Body of pancreas (tissue), 4 donors: ENCODE measurements at regions not wholly inside any gene's neighbourhood (a gene's known extent, or its start where the extent isn't known, plus 50 kb on each side); places are given as distances from the start of the nearest gene placed in this dataset.

ENCODE experiments used
- ATAC-seq: fragments of 150-250 bp; one replicate; pipeline ENCODE4 v1.9.1; 2016
- DNase-seq, 4 donors: peaks; one replicate each; pipeline ENCODE4 v3.0.0-alpha.2; 2019
- H3K27ac ChIP-seq, 4 donors: fragments of 200-600 bp; sonication (generic); 1 replicate in 3 of 4; 2 replicates in 1 of 4; pipeline versions ENCODE4 v1.5.1 to v1.6.1; 2016 to 2019; ENCODE audit warnings: mild to moderate bottlenecking in 1 of 4, mixed read lengths in 1 of 4, moderate library complexity in 1 of 4
- H3K27me3 ChIP-seq, 2 donors: fragments of 200-600 bp; sonication (generic); one replicate each; pipeline ENCODE4 v1.6.0; 2016; ENCODE audit warnings: mild to moderate bottlenecking in 1 of 2
- H3K36me3 ChIP-seq, 2 donors: fragments of 200-600 bp; sonication (generic); replicated peaks in 1 of 2; 2 replicates each; pipeline ENCODE4 v1.5.1; 2016; ENCODE audit warnings: low read depth in 2 of 2; ENCODE audit not compliant: insufficient read depth in 1 of 2
- H3K4me1 ChIP-seq: fragments of 200-600 bp; sonication (generic); one replicate; pipeline ENCODE4 v1.6.0; 2016
- H3K4me3 ChIP-seq, 2 donors: fragments of 200-600 bp; sonication (generic); 1 replicate in 1 of 2; 2 replicates in 1 of 2; pipeline ENCODE4 v1.5.1; 2016 to 2019
- H3K9me3 ChIP-seq, 3 donors: fragments of 200-600 bp; sonication (generic); 1 replicate in 2 of 3; 2 replicates in 1 of 3; pipeline ENCODE4 v1.5.1; 2016
- POLR2A ChIP-seq, 3 donors: fragments of 450-650 bp; IDR thresholded peaks; one replicate each; pipeline ENCODE4 v1.6.1; 2016; ENCODE audit warnings: antibody characterized with exemption in 3 of 3, mild to moderate bottlenecking in 2 of 3
- WGBS, 2 donors: methylation state at CpG; one replicate each; pipeline ENCODE4 v1.1.5; 2017; 5-methylcytosine and 5-hydroxymethylcytosine counted together
- intact Hi-C: fragments of 100-400 bp; cut with DNase I; formaldehyde crosslinking; loops from one replicate; pipeline ENCODE4 v1.15.1; 2023
- TF ChIP-seq, protein P1 (sequence below), 7 experiments: fragments of 450-650 bp in 4 of 7; fragments of 200-600 bp in 3 of 7; sonication (generic) in 3 of 7; IDR thresholded peaks; one replicate each; pipeline ENCODE4 v1.5.1; 2016 to 2019; ENCODE audit warnings: antibody characterized with exemption in 7 of 7

DNA sequence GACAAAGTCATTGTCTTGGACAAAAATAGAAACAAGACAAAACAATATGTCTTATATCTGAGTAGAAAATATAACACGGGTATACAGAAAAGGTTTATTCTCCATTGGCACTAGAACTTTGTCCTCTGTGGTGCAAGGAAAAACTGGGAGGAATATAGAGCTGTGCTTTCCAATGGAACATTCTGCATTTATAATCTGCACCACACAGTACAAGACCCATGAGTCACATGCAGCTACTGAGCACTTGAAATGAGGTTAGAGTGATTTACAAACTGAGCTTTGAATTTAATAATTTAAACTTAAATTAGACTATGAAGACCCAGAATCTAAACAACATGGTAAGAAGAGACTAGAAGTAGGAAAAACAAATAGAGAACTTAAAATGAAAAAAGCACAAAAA lies 86.1 kb downstream of the RAP2A start:
- no peaks in the 10 kb centered on the region for H3K36me3 ChIP-seq
- H3K27ac ChIP-seq, result no peak overlapping the region
- DNase-seq (no peak), ATAC-seq (no peak)
- H3K27me3 ChIP-seq, result no peaks in the 10 kb centered on the region
- WGBS, 2 donors, result 56 to 76% methylated on average over 1 of the region's 1 CpG
- TF ChIP-seq, protein P1, sequence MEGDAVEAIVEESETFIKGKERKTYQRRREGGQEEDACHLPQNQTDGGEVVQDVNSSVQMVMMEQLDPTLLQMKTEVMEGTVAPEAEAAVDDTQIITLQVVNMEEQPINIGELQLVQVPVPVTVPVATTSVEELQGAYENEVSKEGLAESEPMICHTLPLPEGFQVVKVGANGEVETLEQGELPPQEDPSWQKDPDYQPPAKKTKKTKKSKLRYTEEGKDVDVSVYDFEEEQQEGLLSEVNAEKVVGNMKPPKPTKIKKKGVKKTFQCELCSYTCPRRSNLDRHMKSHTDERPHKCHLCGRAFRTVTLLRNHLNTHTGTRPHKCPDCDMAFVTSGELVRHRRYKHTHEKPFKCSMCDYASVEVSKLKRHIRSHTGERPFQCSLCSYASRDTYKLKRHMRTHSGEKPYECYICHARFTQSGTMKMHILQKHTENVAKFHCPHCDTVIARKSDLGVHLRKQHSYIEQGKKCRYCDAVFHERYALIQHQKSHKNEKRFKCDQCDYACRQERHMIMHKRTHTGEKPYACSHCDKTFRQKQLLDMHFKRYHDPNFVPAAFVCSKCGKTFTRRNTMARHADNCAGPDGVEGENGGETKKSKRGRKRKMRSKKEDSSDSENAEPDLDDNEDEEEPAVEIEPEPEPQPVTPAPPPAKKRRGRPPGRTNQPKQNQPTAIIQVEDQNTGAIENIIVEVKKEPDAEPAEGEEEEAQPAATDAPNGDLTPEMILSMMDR (IDR thresholded peaks at IDR 0.05), result no peak
- intact Hi-C loops, result no loop called here
- H3K4me1 ChIP-seq, result no peaks in the 10 kb centered on the region
- H3K9me3 ChIP-seq, result no peaks in the 10 kb centered on the region
- H3K4me3 ChIP-seq, result no peak overlapping the region

DNA sequence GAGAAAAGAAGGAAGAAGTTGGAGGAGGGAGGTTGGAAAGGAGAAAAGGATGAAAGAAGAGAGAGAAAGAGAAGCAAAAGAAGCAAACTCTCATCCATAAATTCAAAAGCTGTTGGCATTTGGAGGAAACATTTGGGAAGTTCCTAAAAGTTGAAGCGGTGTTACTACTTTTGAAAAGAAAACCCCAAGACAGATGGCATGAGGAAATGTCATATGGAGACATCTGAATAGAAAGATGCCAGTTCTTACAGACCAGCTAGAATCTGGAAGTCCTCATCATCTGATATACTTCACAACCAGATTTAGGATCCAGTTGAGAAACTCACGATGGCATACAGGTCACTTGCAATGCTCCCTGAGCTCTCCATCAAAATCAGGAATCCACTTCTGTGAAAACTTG lies 86.9 kb downstream of the RAP2A start:
- H3K27ac ChIP-seq, result no peak overlapping the region
- WGBS, 2 donors, result 67 to 85% methylated on average over 2 of the region's 2 CpGs
- DNase-seq (no peak), ATAC-seq (no peak)
- H3K36me3 ChIP-seq, result no peaks in the 10 kb centered on the region
- TF ChIP-seq POLR2A (IDR thresholded peaks at IDR 0.05), result no peak
- TF ChIP-seq, protein P1 (IDR thresholded peaks at IDR 0.05), result no peak
- H3K27me3 ChIP-seq, result no peaks in the 10 kb centered on the region
- H3K9me3 ChIP-seq, result no peaks in the 10 kb centered on the region
- intact Hi-C loops, result no loop called here
- H3K4me3 ChIP-seq, result no peak overlapping the region
- no peaks in the 10 kb centered on the region for H3K4me1 ChIP-seq

DNA sequence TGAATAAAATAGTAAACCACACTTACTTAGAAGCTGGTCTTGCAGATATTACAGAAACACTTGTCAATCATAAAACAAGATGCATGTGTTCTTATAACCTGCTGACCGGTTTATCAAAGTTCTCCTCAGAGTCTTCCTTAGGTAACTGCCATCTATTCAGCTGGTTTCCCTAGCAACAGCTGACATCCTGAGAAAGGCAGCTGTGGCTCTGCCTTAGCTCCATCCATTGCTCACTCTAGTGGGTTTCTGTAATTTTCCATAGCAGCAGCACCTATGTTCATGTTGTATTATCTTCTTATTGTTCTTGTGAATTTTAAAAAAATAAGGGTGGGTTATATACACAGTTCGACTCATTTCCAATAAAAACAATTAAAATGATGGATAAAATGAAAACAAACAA lies 87.8 kb downstream of the RAP2A start:
- no peak overlapping the region for H3K4me3 ChIP-seq
- H3K9me3 ChIP-seq, result no peaks in the 10 kb centered on the region
- 63 to 73% methylated on average over 2 of the region's 2 CpGs for WGBS, 2 donors
- no peak for DNase-seq
- TF ChIP-seq POLR2A (IDR thresholded peaks at IDR 0.05), result no peak
- TF ChIP-seq, protein P1 (IDR thresholded peaks at IDR 0.05), result no peak
- intact Hi-C loops, result no loop called here
- H3K27ac ChIP-seq, result no peak overlapping the region
- H3K36me3 ChIP-seq, result no peaks in the 10 kb centered on the region
- no peaks in the 10 kb centered on the region for H3K27me3 ChIP-seq
- H3K4me1 ChIP-seq, result no peaks in the 10 kb centered on the region
- no peak for ATAC-seq

DNA sequence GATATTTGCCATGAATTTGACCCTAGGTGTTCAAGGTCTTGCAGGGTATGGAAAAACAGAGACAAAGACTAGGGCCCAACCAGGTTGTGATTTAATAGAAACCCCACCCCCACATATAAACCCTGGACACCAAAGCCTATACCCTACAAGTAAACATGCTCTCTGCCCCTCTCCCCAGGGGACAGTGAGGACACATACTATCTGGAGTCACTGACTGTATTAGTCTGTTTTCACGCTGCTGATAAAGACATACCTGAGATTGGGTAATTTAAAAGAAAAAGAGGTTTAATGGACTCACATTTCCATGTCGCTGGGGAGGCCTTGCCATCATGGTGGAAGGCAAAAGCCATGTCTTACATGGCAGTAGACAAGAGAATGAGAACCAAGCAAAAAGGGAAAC lies 88.3 kb downstream of the RAP2A start:
- ATAC-seq, result no peak
- no peak for TF ChIP-seq POLR2A (IDR thresholded peaks at IDR 0.05)
- no peak overlapping the region for H3K27ac ChIP-seq
- H3K4me3 ChIP-seq, result no peak overlapping the region
- intact Hi-C loops, result no loop called here
- no peaks in the 10 kb centered on the region for H3K27me3 ChIP-seq
- WGBS, 2 donors, result 68 to 69% methylated on average over 2 of the region's 2 CpGs
- H3K4me1 ChIP-seq, result no peaks in the 10 kb centered on the region
- no peak for DNase-seq
- H3K9me3 ChIP-seq, result no peaks in the 10 kb centered on the region
- no peaks in the 10 kb centered on the region for H3K36me3 ChIP-seq

DNA sequence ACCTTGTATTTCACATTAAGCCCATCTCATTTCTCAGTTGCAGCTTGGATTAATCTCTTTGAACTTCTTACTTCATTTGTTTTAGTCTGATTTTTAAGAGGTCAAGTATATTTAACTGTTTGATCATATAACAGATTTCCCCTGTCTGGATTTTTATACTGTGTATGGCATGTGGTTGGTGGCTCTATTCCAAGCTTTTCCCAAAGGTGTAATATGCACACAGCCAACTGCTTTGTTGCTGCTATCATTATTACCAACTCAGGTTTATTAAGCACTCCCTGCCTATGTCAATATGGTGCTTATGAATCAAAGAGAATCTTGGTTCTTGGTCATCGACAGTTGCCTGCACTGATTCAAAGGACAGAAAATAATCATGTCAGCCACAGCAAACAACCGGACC lies 92.6 kb downstream of the RAP2A start:
- Histone ChIP-seq H3K4me3 (no peak overlapping the region), H3K36me3 (no peaks in the 10 kb centered on the region), H3K27me3 (no peaks in the 10 kb centered on the region), H3K9me3 (no peaks in the 10 kb centered on the region), H3K4me1 (no peaks in the 10 kb centered on the region), H3K27ac (no peak overlapping the region)
- TF ChIP-seq POLR2A (IDR thresholded peaks at IDR 0.05), result no peak
- TF ChIP-seq, protein P1 (IDR thresholded peaks at IDR 0.05), result no peak
- ATAC-seq (no peak), DNase-seq (no peak)
- intact Hi-C loops, result no loop called here
- 62 to 80% methylated on average over 2 of the region's 2 CpGs for WGBS, 2 donors
